IPS-18c (cell line): ENCODE measurements at regions not wholly inside any gene's neighbourhood (a gene's known extent, or its start where the extent isn't known, plus 50 kb on each side); places are given as distances from the start of the nearest gene placed in this dataset.

ENCODE experiments used
- H3K4me3 ChIP-seq: 2 replicates; pipeline ENCODE4 v1.7.0; 2013; ENCODE audit warnings: low read depth, mild to moderate bottlenecking, low read length, moderate library complexity; ENCODE audit not compliant: insufficient read depth
- H3K9me3 ChIP-seq: one replicate; pipeline ENCODE4 v1.6.1; 2013; ENCODE audit warnings: mild to moderate bottlenecking, low read length, moderate library complexity; ENCODE audit not compliant: control insufficient read depth, insufficient read depth

- H3K4me3 ChIP-seq = no peak overlapping the region
- H3K9me3 ChIP-seq = no peaks in the 10 kb centered on the region
Observed at GRCh38 chr17:74149597-74150427, 53.7 kb upstream of the RPL38 start.

- Histone ChIP-seq H3K9me3 (no peaks in the 10 kb centered on the region), H3K4me3 (no peak overlapping the region)
Observed at GRCh38 chr17:74150428-74151025, 53.0 kb upstream of the RPL38 start.

GRCh38 chr17:74151551-74152315 lies 51.7 kb upstream of the RPL38 start:
- no peak overlapping the region for H3K4me3 ChIP-seq
- H3K9me3 ChIP-seq = no peaks in the 10 kb centered on the region

GRCh38 chr17:74152591-74153455 lies 50.7 kb upstream of the RPL38 start:
- H3K4me3 ChIP-seq = no peak overlapping the region
- H3K9me3 ChIP-seq = no peaks in the 10 kb centered on the region

- H3K4me3 ChIP-seq = no peak overlapping the region
- no peaks in the 10 kb centered on the region for H3K9me3 ChIP-seq
Observed at GRCh38 chr17:74153456-74153810, 50.0 kb upstream of the RPL38 start.
